Skeletal muscle tissue (tissue), 3 donors: ENCODE measurements at regions not wholly inside any gene's neighbourhood (a gene's known extent, or its start where the extent isn't known, plus 50 kb on each side); places are given as distances from the start of the nearest gene placed in this dataset.
"Not testable (repeated sequence)": the region's sequence is repeated elsewhere in the genome, so short reads cannot be mapped to it uniquely, and the experiment has no call there.

Experiments
- H3K27ac ChIP-seq: one replicate; pipeline ENCODE4 v1.7.0; 2013; ENCODE audit warnings: mild to moderate bottlenecking, low read depth, low read length, inconsistent platforms
- H3K27me3 ChIP-seq, 3 donors: one replicate each; pipeline ENCODE4 v1.7.0; 2013; ENCODE audit warnings: low read length in 3 of 3; ENCODE audit not compliant: control insufficient read depth in 3 of 3, insufficient read depth in 3 of 3
- H3K36me3 ChIP-seq, 3 donors: one replicate each; pipeline ENCODE4 v1.7.0; 2013; ENCODE audit warnings: low read length in 3 of 3; ENCODE audit not compliant: control insufficient read depth in 3 of 3, insufficient read depth in 3 of 3
- H3K4me1 ChIP-seq, 3 donors: one replicate each; pipeline ENCODE4 v1.7.0; 2013; ENCODE audit warnings: low read length in 3 of 3, mild to moderate bottlenecking in 3 of 3; ENCODE audit not compliant: control insufficient read depth in 3 of 3, insufficient read depth in 3 of 3
- H3K4me3 ChIP-seq, 3 donors: one replicate each; pipeline ENCODE4 v1.7.0; 2013; ENCODE audit warnings: low read length in 3 of 3
- H3K9ac ChIP-seq, 3 donors: one replicate each; pipeline ENCODE4 v1.7.0; 2013; ENCODE audit warnings: low read length in 3 of 3, mild to moderate bottlenecking in 3 of 3, moderate library complexity in 2 of 3, low read depth in 1 of 3
- H3K9me3 ChIP-seq, 3 donors: one replicate each; pipeline ENCODE4 v1.7.0; 2013; ENCODE audit warnings: low read length in 3 of 3; ENCODE audit not compliant: control insufficient read depth in 3 of 3
- donor health status: Osteomylitis.

DNA sequence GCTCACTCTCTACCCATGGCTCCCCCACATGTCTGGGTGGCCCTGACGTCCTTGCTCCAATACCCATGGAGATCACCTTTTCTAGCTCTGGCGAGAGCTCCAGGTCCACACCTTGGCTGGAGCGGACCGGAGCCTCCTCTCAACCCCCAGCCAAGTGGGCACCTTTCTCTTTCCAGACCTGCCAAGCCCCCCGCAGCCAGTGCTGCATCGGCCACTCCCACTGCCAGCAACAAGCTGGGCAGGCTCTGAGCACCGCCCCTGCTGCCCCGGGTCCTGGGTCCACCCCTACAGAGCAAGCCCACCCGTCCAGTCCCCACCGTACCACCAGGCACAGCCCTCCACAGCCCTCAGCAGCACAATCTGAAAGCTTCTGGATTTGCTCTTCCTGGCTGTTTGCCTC, 98.2 kb upstream of the C14orf180 start:
- Histone ChIP-seq H3K9ac (no peak overlapping the region), H3K27me3 (peaks cover 11 to 39% (median 33%) of the 10 kb centered on the region in 3 donors), H3K9me3 (peaks cover 0 to 3% (median 0%) of the 10 kb centered on the region in 3 donors), H3K4me1 (no peaks in the 10 kb centered on the region), H3K36me3 (no peaks in the 10 kb centered on the region), H3K27ac (no peak overlapping the region), H3K4me3 (no peak overlapping the region)

DNA sequence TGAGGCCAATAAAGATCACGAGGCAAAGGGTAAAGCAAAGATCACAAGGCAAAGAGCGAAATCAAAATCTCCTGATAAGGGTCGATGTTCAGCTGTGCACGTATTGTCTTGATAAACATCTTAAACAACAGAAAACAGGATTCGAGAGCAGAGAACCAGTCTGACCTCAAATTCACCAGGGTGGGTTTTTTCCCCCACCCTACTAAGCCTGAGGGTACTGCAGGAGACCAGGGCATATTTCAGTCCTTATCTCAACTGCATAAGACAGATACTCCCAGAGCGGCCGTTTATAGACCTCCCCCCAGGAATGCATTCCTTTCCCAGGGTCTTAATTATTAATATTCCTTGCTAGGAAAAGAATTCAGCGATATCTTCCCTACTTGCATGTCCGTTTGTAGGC, 97.5 kb upstream of the C14orf180 start:
- H3K4me1 ChIP-seq, H3K9me3 ChIP-seq, H3K9ac ChIP-seq, H3K27ac ChIP-seq, H3K36me3 ChIP-seq, H3K4me3 ChIP-seq: not testable (repeated sequence)
- H3K27me3 ChIP-seq = peaks cover 10 to 42% (median 30%) of the 10 kb centered on the region in 3 donors

- no peaks in the 10 kb centered on the region for H3K36me3 ChIP-seq
Observed at GRCh38 chr14:104486222-104486923, 93.2 kb upstream of the C14orf180 start.

DNA sequence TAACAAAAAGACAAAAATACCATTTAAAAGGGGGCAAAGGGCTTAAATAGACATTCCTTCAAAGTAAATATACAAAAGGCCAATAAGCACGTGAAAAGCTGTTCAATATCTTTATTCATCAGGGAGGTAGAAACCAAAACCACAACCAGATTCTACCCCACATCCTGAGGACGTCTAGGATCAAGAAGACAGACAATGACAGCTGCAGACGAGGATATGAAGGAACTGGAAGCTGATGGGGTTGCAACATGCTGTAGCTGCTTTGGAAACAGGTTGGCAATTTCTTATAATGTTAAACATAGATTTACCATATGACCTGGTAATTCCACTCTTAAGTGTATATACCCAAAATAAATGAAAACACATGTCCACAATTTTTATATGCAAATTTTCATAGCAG, 85.1 kb upstream of the C14orf180 start:
- Histone ChIP-seq H3K36me3 (no peaks in the 10 kb centered on the region), H3K4me1 (no peaks in the 10 kb centered on the region), H3K9me3 (peaks cover 0 to 4% (median 4%) of the 10 kb centered on the region in 3 donors), H3K27ac (no peak overlapping the region), H3K9ac (no peak overlapping the region), H3K4me3 (no peak overlapping the region), H3K27me3 (peaks cover 0 to 6% (median 0%) of the 10 kb centered on the region in 3 donors)

More at GRCh38 chr14:104486222-104486923, 93.2 kb upstream of the C14orf180 start:
- peaks cover 6 to 17% (median 7%) of the 10 kb centered on the region in 3 donors for H3K27me3 ChIP-seq
- no peak overlapping the region for H3K4me3 ChIP-seq
- no peaks in the 10 kb centered on the region for H3K4me1 ChIP-seq
- no peak overlapping the region for H3K27ac ChIP-seq
- no peaks in the 10 kb centered on the region for H3K9me3 ChIP-seq
- H3K9ac ChIP-seq = no peak overlapping the region

GRCh38 chr14:104496095-104496494, 83.5 kb upstream of the C14orf180 start:
- Histone ChIP-seq H3K9me3 (peaks cover 0 to 7% (median 4%) of the 10 kb centered on the region in 3 donors), H3K4me1 (no peaks in the 10 kb centered on the region), H3K9ac (no peak overlapping the region), H3K27me3 (peaks cover 0 to 13% (median 4%) of the 10 kb centered on the region in 3 donors), H3K36me3 (no peaks in the 10 kb centered on the region), H3K4me3 (no peak overlapping the region), H3K27ac (no peak overlapping the region)

GRCh38 chr14:104499784-104500760, 79.5 kb upstream of the C14orf180 start:
- no peak overlapping the region for H3K9ac ChIP-seq
- peaks cover 0 to 23% (median 13%) of the 10 kb centered on the region in 3 donors for H3K27me3 ChIP-seq
- peaks cover 7 to 14% (median 7%) of the 10 kb centered on the region in 3 donors for H3K9me3 ChIP-seq
- no peaks in the 10 kb centered on the region for H3K36me3 ChIP-seq
- no peak overlapping the region for H3K27ac ChIP-seq
- no peak overlapping the region for H3K4me3 ChIP-seq
- H3K4me1 ChIP-seq = no peaks in the 10 kb centered on the region

- Histone ChIP-seq H3K27me3 (peaks cover under 1 to 32% (median 32%) of the 10 kb centered on the region in 3 donors), H3K9me3 (peaks cover 3 to 11% (median 7%) of the 10 kb centered on the region in 3 donors), H3K4me1 (no peaks in the 10 kb centered on the region), H3K4me3 (no peak overlapping the region), H3K27ac (no peak overlapping the region), H3K9ac (no peak overlapping the region), H3K36me3 (no peaks in the 10 kb centered on the region)
Observed at GRCh38 chr14:104502060-104502459, 77.5 kb upstream of the C14orf180 start.

DNA sequence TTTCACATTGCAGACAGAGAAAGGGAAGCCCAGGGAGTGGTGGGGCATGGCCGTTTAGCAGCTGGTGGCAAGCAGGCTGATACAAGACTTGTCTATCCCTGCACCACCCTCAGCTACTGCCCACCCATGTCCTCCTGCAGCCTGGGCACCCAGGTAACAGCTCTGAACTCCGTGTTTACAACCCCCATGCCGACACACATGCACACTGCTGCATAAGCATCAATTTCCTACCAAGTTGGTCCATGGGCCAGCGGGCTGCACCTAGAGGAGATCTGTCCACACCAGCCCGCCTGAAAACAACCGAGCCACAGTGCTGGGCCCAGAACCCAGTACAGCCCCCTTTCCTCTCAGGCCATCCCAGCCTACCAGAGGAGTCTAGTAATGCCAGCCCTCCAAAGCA, 75.9 kb upstream of the C14orf180 start:
- Histone ChIP-seq H3K27ac (no peak overlapping the region), H3K9me3 (peaks cover 7 to 11% (median 8%) of the 10 kb centered on the region in 3 donors), H3K9ac (no peak overlapping the region), H3K36me3 (no peaks in the 10 kb centered on the region), H3K27me3 (peaks cover 7 to 40% (median 36%) of the 10 kb centered on the region in 3 donors), H3K4me3 (no peak overlapping the region), H3K4me1 (no peaks in the 10 kb centered on the region)

DNA sequence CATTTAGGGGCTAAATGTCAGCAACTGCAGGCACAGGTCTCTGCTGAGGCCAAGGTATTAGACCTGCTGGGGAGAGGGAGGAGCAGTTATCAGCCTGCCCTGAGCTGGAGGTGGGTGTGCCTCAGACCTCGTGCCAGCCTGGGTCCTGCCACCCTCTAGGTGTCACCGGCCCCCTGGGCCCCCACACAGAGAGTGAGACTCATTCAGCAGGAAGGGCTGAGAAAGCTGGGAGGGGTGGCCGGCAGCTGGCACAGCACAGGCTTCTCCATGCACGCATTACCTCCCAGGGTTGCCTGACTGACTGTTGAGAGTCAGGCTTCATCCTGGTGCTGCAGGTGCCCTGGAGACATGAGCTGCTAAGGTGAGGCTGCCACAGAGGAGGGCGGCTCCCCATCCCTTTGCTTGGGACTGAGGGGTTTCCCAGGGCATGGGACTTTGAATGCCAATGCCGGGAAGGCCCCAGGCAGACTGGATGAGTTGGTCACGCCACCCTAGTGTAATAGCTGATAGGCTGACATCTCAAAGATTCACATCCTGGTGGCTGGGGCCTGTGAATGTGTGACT, 75.3 kb upstream of the C14orf180 start:
- Histone ChIP-seq H3K4me1 (no peaks in the 10 kb centered on the region), H3K9ac (no peak overlapping the region), H3K9me3 (peaks cover 7 to 11% (median 8%) of the 10 kb centered on the region in 3 donors), H3K27ac (no peak overlapping the region), H3K27me3 (peaks cover 7 to 40% (median 36%) of the 10 kb centered on the region in 3 donors), H3K36me3 (no peaks in the 10 kb centered on the region), H3K4me3 (no peak overlapping the region)
